Neural progenitor cell (in vitro differentiated cells): ENCODE measurements at regions not wholly inside any gene's neighbourhood (a gene's known extent, or its start where the extent isn't known, plus 50 kb on each side); places are given as distances from the start of the nearest gene placed in this dataset.

Source experiments
- EZH2 ChIP-seq: fragments of 200-600 bp; sonication (generic); IDR thresholded peaks from 2 replicates; pipeline ENCODE4 v1.6.1; 2017; ENCODE audit warnings: antibody characterized with exemption, mild to moderate bottlenecking, moderate library complexity
- EZH2phosphoT487 ChIP-seq: fragments of 200-600 bp; sonication (generic); IDR thresholded peaks from 2 replicates; pipeline ENCODE4 v1.6.1; 2017; ENCODE audit warnings: antibody characterized with exemption
- TF ChIP-seq, protein P1 (sequence below): fragments of 200-600 bp; sonication (generic); IDR thresholded peaks from 2 replicates; pipeline ENCODE4 v1.5.1; 2017; ENCODE audit warnings: antibody characterized with exemption, mild to moderate bottlenecking

DNA sequence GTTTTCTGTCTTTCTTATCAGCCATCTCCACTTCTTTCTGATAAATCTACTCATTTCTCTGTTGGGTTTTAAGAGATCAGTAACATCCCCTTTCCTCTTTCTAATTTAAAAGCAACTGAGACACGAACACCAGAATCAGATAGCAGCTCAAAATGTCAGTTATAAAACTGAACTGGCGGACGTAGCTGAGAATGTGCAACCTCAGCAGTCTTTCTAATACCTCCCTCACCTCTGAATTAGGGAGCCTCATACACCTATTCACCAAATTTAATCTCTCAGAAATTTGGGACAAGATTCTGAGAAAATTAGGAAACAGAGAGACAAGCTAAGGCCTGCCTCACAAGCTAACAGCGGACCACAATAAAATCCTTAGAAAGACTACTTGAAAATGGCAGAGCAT, 52.0 kb upstream of the ACSL4 start:
- TF ChIP-seq, protein P1, sequence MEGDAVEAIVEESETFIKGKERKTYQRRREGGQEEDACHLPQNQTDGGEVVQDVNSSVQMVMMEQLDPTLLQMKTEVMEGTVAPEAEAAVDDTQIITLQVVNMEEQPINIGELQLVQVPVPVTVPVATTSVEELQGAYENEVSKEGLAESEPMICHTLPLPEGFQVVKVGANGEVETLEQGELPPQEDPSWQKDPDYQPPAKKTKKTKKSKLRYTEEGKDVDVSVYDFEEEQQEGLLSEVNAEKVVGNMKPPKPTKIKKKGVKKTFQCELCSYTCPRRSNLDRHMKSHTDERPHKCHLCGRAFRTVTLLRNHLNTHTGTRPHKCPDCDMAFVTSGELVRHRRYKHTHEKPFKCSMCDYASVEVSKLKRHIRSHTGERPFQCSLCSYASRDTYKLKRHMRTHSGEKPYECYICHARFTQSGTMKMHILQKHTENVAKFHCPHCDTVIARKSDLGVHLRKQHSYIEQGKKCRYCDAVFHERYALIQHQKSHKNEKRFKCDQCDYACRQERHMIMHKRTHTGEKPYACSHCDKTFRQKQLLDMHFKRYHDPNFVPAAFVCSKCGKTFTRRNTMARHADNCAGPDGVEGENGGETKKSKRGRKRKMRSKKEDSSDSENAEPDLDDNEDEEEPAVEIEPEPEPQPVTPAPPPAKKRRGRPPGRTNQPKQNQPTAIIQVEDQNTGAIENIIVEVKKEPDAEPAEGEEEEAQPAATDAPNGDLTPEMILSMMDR: no peak
- TF ChIP-seq EZH2 (no peak), EZH2phosphoT487 (no peak)
